GM19043 (cell line): ENCODE measurements at regions not wholly inside any gene's neighbourhood (a gene's known extent, or its start where the extent isn't known, plus 50 kb on each side); places are given as distances from the start of the nearest gene placed in this dataset.
"Not testable (repeated sequence)": the region's sequence is repeated elsewhere in the genome, so short reads cannot be mapped to it uniquely, and the experiment has no call there.

Experiments
- ATAC-seq: cut with Tn5 transposase; IDR thresholded peaks from one replicate; pipeline ENCODE4 v1.9.1; 2021; ENCODE audit warnings: low read depth; ENCODE audit not compliant: unreplicated experiment

GRCh38 chr4:54568184-54568583 is 89.6 kb upstream of the KIT start:
- no peak for ATAC-seq

- ATAC-seq: no peak
These were observed 86.9 kb upstream of the KIT start for GRCh38 chr4:54570822-54571221.

- no peak for ATAC-seq
These were observed 86.2 kb upstream of the KIT start for GRCh38 chr4:54571293-54572151.

GRCh38 chr4:54572152-54572542 is 85.6 kb upstream of the KIT start:
- no peak for ATAC-seq

- no peak for ATAC-seq
These were observed 83.3 kb upstream of the KIT start for GRCh38 chr4:54574500-54574899.

- no peak for ATAC-seq
These were observed 81.8 kb upstream of the KIT start for GRCh38 chr4:54575919-54576318.

GRCh38 chr4:54581807-54582206 is 76.0 kb upstream of the KIT start:
- no peak for ATAC-seq

- ATAC-seq: no peak
These were observed 72.3 kb upstream of the KIT start for GRCh38 chr4:54585321-54586000.

GRCh38 chr4:54586320-54586955 is 71.3 kb upstream of the KIT start:
- no peak for ATAC-seq

GRCh38 chr4:54587107-54587891 is 70.5 kb upstream of the KIT start:
- ATAC-seq: no peak

- no peak for ATAC-seq
These were observed 69.4 kb upstream of the KIT start for GRCh38 chr4:54588404-54588803.

- no peak for ATAC-seq
These were observed 68.2 kb upstream of the KIT start for GRCh38 chr4:54589586-54589985.

GRCh38 chr4:54593795-54594322 is 63.9 kb upstream of the KIT start:
- no peak for ATAC-seq

- no peak for ATAC-seq
These were observed 61.6 kb upstream of the KIT start for GRCh38 chr4:54596201-54596600.

GRCh38 chr4:54597678-54598077 is 60.1 kb upstream of the KIT start:
- not testable (repeated sequence) for ATAC-seq

- not testable (repeated sequence) for ATAC-seq
These were observed 55.6 kb upstream of the KIT start for GRCh38 chr4:54602175-54602574.

GRCh38 chr4:54607067-54607466 is 50.7 kb upstream of the KIT start:
- ATAC-seq: no peak

- no peak for ATAC-seq
These were observed 50.2 kb upstream of the KIT start for GRCh38 chr4:54607521-54607920.
